GM18868 (cell line): ENCODE measurements at regions not wholly inside any gene's neighbourhood (a gene's known extent, or its start where the extent isn't known, plus 50 kb on each side); places are given as distances from the start of the nearest gene placed in this dataset.

Source experiments
- ATAC-seq: cut with Tn5 transposase; IDR thresholded peaks from one replicate; pipeline ENCODE4 v1.9.1; 2021; ENCODE audit warnings: mild to moderate bottlenecking, moderate library complexity; ENCODE audit not compliant: unreplicated experiment

GRCh38 chr9:80596579-80596978 is 1024.8 kb downstream of the TLE4 start:
- no peak for ATAC-seq

GRCh38 chr9:80595192-80595591 is 1023.4 kb downstream of the TLE4 start:
- ATAC-seq: no peak

- ATAC-seq: no peak
These were observed 1020.6 kb downstream of the TLE4 start for GRCh38 chr9:80592413-80592812.

- ATAC-seq: no peak
These were observed 1015.1 kb downstream of the TLE4 start for GRCh38 chr9:80586786-80587330.

- no peak for ATAC-seq
These were observed 1000.2 kb downstream of the TLE4 start for GRCh38 chr9:80571953-80572352.

GRCh38 chr9:80569236-80569635 is 997.5 kb downstream of the TLE4 start:
- ATAC-seq: no peak

GRCh38 chr9:80561526-80561925 is 989.8 kb downstream of the TLE4 start:
- ATAC-seq: no peak

- ATAC-seq: no peak
These were observed 989.2 kb downstream of the TLE4 start for GRCh38 chr9:80560976-80561375.

GRCh38 chr9:80557256-80557655 is 985.5 kb downstream of the TLE4 start:
- no peak for ATAC-seq

- no peak for ATAC-seq
These were observed 984.9 kb downstream of the TLE4 start for GRCh38 chr9:80556631-80557030.

- ATAC-seq: no peak
These were observed 984.1 kb downstream of the TLE4 start for GRCh38 chr9:80555782-80556325.

GRCh38 chr9:80554856-80555255 is 983.1 kb downstream of the TLE4 start:
- ATAC-seq: no peak

- no peak for ATAC-seq
These were observed 982.5 kb downstream of the TLE4 start for GRCh38 chr9:80554301-80554700.

- ATAC-seq: no peak
These were observed 981.2 kb downstream of the TLE4 start for GRCh38 chr9:80552931-80553330.

GRCh38 chr9:80550181-80550580 is 978.4 kb downstream of the TLE4 start:
- ATAC-seq: no peak

- no peak for ATAC-seq
These were observed 975.8 kb downstream of the TLE4 start for GRCh38 chr9:80547613-80548012.

- ATAC-seq: no peak
These were observed 968.6 kb downstream of the TLE4 start for GRCh38 chr9:80540387-80540786.

- no peak for ATAC-seq
These were observed 967.2 kb downstream of the TLE4 start for GRCh38 chr9:80538976-80539375.

- no peak for ATAC-seq
These were observed 950.7 kb downstream of the TLE4 start for GRCh38 chr9:80522465-80522864.

GRCh38 chr9:80521151-80521550 is 949.4 kb downstream of the TLE4 start:
- ATAC-seq: no peak

GRCh38 chr9:80520231-80520630 is 948.5 kb downstream of the TLE4 start:
- no peak for ATAC-seq

GRCh38 chr9:80518441-80518840 is 946.7 kb downstream of the TLE4 start:
- ATAC-seq: no peak

- no peak for ATAC-seq
These were observed 944.9 kb downstream of the TLE4 start for GRCh38 chr9:80516679-80517078.
